ENCODE measurements at regions not wholly inside any gene's neighbourhood (a gene's known extent, or its start where the extent isn't known, plus 50 kb on each side); places are given as distances from the start of the nearest gene placed in this dataset.

GRCh38 chr12:91833780-91834359, 311.8 kb downstream of the BTG1 start:
- no peak for DNase-seq (ENCODE audit: low spot score)
- TF ChIP-seq CTCF (IDR thresholded peaks at IDR 0.05) (no peak), POLR2AphosphoS5 (IDR thresholded peaks at IDR 0.05) (peak; percentile 2)
- Histone ChIP-seq H3K36me3 (no peaks in the 10 kb centered on the region), H3K27ac (no peak overlapping the region), H3K27me3 (replicated peaks; ENCODE audit: insufficient read depth) (no peaks in the 10 kb centered on the region), H3K4me1 (replicated peaks) (no peaks in the 10 kb centered on the region), H3K4me3 (no peak overlapping the region), H3K9me3 (no peaks in the 10 kb centered on the region)
- whole genome bisulfite sequencing, result 82% methylated on average over 3 of the region's 3 CpGs
- intact Hi-C loops (cut with DNase I), result no loop called here

GRCh38 chr12:91825999-91826398, 319.6 kb downstream of the BTG1 start:
- DNase-seq (ENCODE audit: low spot score), result no peak
- WGBS, result 76% methylated on average over 3 of the region's 3 CpGs
- H3K4me1 ChIP-seq (replicated peaks), result no peaks in the 10 kb centered on the region
- H3K9me3 ChIP-seq, result no peaks in the 10 kb centered on the region
- intact Hi-C loops (cut with DNase I), result no loop called here
- H3K36me3 ChIP-seq, result no peaks in the 10 kb centered on the region
- H3K4me3 ChIP-seq, result no peak overlapping the region
- H3K27me3 ChIP-seq (replicated peaks; ENCODE audit: insufficient read depth), result no peaks in the 10 kb centered on the region
- no peak overlapping the region for H3K27ac ChIP-seq
- no peak for TF ChIP-seq POLR2A (IDR thresholded peaks at IDR 0.05)
- no peak for TF ChIP-seq POLR2AphosphoS5 (IDR thresholded peaks at IDR 0.05)
- no peak for TF ChIP-seq CTCF (IDR thresholded peaks at IDR 0.05)

- Histone ChIP-seq H3K4me3 (no peak overlapping the region), H3K36me3 (no peaks in the 10 kb centered on the region), H3K4me1 (replicated peaks) (no peaks in the 10 kb centered on the region), H3K9me3 (no peaks in the 10 kb centered on the region), H3K27ac (no peak overlapping the region), H3K27me3 (replicated peaks; ENCODE audit: insufficient read depth) (no peaks in the 10 kb centered on the region)
- DNase-seq (ENCODE audit: low spot score), result no peak
- intact Hi-C loops (cut with DNase I), result no loop called here
- TF ChIP-seq POLR2A (IDR thresholded peaks at IDR 0.05) (no peak), POLR2AphosphoS5 (IDR thresholded peaks at IDR 0.05) (no peak), CTCF (IDR thresholded peaks at IDR 0.05) (no peak)
Measured at GRCh38 chr12:91824991-91825390, 320.7 kb downstream of the BTG1 start.

- peaks cover 12% of the 10 kb centered on the region for H3K4me1 ChIP-seq (replicated peaks)
- H3K9me3 ChIP-seq, result no peaks in the 10 kb centered on the region
- H3K4me3 ChIP-seq, result no peak overlapping the region
- no peaks in the 10 kb centered on the region for H3K36me3 ChIP-seq
- no peaks in the 10 kb centered on the region for H3K27me3 ChIP-seq (replicated peaks; ENCODE audit: insufficient read depth)
- no peak for TF ChIP-seq POLR2A (IDR thresholded peaks at IDR 0.05)
- peak; percentile 81 for TF ChIP-seq POLR2AphosphoS5 (IDR thresholded peaks at IDR 0.05)
- TF ChIP-seq CTCF (IDR thresholded peaks at IDR 0.05), result no peak
- peak; percentile 74 for DNase-seq (ENCODE audit: low spot score)
- H3K27ac ChIP-seq, result peak overlapping the region; percentile 38 to 40
- intact Hi-C loops (cut with DNase I), result loop anchor here (10.0 kb wide), 2 partner anchors 326 to 426 kb away; partner anchors contain the start of gene BTG1
Measured at GRCh38 chr12:91819132-91819447, 326.6 kb downstream of the BTG1 start.
